ENCODE measurements at regions not wholly inside any gene's neighbourhood (a gene's known extent, or its start where the extent isn't known, plus 50 kb on each side); places are given as distances from the start of the nearest gene placed in this dataset.

GRCh38 chr7:41005374-41005901 lies 697.5 kb downstream of the INHBA start:
- peak; percentile 98 for DNase-seq (ENCODE audit: low read depth)

DNA sequence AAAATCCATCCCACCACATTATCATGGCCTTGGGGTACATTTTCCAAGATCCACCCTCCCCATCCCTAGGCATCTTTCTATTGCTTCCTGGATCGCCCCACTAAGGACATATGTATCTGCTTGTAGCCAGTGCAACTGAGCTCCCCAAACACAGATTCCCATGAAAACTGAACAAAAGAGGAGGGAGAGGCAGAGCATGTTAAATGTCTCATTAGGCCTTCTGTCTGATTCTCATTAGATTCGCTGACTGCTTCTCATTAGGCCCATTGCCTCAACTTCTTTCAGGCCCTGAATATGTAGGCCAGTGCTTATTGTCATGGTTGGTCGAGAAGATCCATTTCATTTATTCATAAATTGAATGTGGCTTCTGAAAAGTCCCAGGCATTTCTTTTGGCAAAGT lies 698.9 kb downstream of the INHBA start:
- no peak for DNase-seq (ENCODE audit: low read depth)

DNA sequence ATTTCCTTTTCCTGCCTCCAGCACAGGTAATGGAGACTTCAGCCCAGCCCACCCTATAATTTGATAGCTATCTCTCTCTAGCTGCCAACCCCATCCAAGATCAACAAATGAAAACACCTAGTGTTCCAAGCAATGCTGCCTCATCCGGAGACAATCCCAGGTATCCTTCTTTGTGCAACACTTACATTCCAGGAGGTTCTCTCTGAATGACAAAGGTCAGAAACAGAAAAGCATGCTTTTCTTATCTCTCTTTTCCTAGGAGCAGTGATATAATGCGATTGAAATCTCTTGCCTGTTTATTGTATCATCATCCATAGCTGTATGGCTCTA lies 699.3 kb downstream of the INHBA start:
- no peak for DNase-seq (ENCODE audit: low read depth)

DNA sequence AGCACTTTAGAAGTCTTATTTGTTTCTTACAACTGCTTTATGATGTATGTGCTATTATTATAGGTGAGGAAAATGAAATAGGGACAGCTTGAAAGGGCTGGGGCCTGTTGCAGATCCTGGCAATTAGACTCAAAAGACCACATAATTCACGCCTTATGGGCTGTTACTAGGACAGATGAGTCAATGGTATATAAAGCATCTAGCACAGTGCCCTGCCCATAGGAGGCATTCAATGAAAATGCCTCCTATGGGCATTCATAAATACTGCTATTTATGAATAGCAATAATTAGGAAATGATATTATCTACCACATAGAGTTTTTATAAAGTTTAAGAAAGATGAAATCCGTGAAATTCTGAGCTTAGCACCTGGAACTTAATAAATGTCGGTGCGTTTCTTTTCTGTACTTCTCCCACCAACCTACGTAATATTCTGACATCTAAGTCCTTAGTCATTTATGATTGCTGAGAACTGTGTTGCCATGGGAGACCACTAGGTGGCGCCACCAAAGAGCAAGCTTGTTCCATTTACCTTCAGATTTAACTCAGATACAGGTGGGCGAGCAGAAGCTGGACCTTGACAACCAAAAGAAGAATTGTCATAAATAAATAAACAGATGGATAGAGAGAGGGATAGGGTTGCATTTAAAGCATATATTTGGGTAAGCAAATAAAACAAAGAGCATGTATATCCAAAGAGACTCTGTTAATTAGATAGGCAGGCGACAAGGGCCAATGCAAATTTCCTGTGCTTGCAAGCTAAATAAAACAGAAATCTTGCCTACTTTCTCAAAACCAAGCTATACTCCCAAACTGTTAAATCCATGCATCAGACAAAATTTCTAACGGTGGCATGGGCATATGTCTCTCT lies 699.9 kb downstream of the INHBA start:
- DNase-seq (ENCODE audit: low read depth) = peak; percentile 58

GRCh38 chr7:41000042-41000441 lies 702.8 kb downstream of the INHBA start:
- no peak for DNase-seq (ENCODE audit: low read depth)

- DNase-seq (ENCODE audit: low read depth) = no peak
Measured at GRCh38 chr7:40996233-40996677, 706.6 kb downstream of the INHBA start.

GRCh38 chr7:40990841-40991240 lies 712.0 kb downstream of the INHBA start:
- no peak for DNase-seq (ENCODE audit: low read depth)

DNA sequence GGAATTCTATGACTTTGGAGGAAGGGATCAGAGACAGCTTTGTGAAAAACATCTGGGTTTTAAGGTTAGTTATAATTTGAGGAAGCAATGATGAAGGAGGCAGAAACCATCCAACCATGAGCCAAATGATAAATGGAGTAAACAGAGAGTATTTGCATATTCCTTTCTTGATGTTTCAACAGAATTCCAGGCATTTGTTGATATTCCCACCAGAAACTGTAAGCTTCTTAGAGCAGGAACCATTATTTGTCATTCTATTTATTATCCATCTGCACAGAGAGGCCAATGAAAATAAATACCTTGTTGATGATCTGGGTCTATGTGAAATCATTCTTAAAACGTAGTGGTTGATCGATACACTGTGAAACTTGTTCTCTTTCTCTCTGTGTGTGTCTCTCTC lies 715.3 kb downstream of the INHBA start:
- DNase-seq (ENCODE audit: low read depth) = no peak

DNA sequence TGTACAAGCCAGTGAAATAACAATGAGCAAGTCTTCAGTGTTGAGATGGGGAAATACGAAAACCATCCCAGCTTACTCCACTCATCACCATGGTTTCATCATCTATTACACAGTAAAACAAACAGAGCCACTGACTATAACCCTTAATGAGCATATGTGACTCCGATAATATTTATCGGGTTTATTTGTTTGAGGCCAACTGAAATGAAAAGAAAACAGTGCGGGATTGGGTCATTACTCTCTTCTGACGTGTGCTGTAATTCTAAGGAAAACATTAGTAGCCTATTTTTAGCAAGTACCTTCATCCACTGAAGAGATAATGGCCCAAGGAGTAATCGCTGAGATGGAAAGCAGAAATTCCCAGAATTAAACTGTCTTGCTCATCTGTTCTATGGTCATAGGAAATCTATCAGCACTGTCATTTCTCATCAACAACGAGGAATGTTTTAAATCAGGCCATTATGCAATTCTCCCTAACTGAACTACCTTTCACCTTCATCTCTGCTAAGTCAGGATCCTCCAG lies 716.5 kb downstream of the INHBA start:
- DNase-seq (ENCODE audit: low read depth) = peak; percentile 65

- no peak for DNase-seq (ENCODE audit: low read depth)
Measured at GRCh38 chr7:40983111-40983510, 719.8 kb downstream of the INHBA start.

DNA sequence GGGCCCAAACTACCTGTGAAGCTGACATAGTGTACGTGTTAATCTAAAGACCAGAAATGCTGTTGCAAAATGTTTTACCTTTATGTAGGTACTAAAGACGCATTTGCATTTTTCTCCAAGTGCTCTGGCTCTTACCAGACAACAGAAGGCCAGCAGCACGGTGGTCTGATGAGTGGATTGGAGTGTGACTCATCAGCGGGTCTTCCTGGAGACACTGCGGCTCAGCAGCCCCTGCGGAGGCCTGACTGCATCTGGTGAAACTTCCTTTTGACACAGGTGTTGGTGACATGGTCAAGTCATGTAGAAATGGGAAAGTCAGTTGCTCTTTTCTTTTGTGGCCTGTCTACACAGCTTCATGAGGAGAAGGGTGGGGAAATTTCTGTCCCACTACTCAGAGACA lies 723.6 kb downstream of the INHBA start:
- peak; percentile 64 for DNase-seq (ENCODE audit: low read depth)

DNA sequence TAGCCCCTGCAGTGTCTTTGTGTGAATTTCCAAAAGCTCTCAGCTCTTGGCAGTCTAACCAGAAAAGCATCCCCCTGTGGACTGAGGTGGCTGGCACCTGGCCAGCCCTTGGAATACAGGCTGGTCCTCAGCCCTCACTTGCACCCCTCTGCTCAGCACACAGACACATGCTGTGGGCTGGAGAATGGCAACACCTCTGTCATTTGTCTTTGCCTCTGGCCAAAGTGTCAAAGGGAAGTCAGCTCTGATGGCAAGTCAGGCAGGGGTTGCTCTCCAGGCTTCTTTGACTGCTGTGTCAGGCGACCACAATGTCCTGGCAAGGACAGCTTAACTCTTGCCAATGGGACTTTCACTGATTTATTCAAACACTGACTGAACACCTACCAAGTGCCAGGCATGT lies 724.8 kb downstream of the INHBA start:
- peak; percentile 41 for DNase-seq (ENCODE audit: low read depth)

DNA sequence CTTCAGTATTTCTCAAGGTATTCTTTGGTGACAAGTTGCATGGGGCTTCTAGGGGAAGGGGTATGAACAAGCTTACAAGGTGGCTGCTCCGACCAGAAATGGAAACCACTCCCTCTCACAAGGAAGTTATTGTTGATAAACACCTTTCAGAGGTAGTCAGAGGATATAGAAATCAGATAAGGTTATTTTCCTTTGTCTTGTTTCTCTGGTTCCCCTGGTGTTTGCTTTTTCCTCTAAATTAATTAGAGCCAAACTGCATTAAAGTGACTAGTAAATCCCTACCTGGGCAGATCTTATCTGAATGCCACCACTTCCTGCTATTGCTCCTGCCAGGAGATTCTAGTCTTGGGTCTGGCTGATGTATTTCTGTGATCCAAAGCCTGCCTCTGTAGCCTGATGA lies 725.4 kb downstream of the INHBA start:
- no peak for DNase-seq (ENCODE audit: low read depth)

GRCh38 chr7:40972426-40972825 lies 730.5 kb downstream of the INHBA start:
- no peak for DNase-seq (ENCODE audit: low read depth)

GRCh38 chr7:40969641-40970040 lies 733.2 kb downstream of the INHBA start:
- no peak for DNase-seq (ENCODE audit: low read depth)

DNA sequence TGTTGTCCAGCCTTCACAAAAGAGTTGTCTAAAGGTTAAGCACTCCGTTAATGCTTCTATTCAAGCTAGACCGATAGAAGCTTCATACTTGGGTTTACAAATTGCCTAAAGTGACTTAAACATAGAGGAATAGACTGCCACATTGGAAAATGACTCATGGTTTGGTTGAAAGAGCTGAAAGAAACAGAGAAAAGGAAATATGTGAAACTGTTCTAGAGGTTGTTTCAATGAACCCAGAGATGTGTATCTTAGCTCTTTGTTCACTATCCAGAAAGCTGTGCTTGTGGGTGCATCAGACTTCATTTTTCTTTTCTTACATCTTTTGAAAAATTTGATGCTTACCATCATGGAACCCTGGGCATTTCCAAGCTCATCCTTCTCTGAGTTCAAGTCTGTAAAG lies 736.2 kb downstream of the INHBA start:
- DNase-seq (ENCODE audit: low read depth) = peak; percentile 35

GRCh38 chr7:40965774-40966173 lies 737.1 kb downstream of the INHBA start:
- no peak for DNase-seq (ENCODE audit: low read depth)

GRCh38 chr7:40965016-40965415 lies 737.9 kb downstream of the INHBA start:
- no peak for DNase-seq (ENCODE audit: low read depth)

- DNase-seq (ENCODE audit: low read depth) = no peak
Measured at GRCh38 chr7:40964610-40965009, 738.3 kb downstream of the INHBA start.

DNA sequence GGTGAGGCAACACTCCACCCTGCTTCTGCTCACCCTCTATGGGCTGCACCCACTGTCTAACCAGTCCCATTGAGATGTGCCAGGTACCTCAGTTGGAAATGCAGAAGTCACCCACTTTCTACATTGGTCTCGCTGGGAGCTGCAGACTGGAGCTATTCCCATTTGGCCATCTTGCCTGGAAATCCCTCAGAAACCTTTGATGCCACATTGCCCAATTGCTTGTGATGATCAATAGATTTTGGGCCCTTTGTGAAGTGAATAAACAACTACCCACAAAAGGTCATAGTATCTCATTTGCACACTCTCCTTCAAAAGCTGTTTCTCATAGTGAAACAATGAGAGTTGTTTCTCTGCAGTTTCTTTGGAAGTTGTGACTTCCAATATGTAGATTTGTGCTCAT lies 742.9 kb downstream of the INHBA start:
- no peak for DNase-seq (ENCODE audit: low read depth)

DNA sequence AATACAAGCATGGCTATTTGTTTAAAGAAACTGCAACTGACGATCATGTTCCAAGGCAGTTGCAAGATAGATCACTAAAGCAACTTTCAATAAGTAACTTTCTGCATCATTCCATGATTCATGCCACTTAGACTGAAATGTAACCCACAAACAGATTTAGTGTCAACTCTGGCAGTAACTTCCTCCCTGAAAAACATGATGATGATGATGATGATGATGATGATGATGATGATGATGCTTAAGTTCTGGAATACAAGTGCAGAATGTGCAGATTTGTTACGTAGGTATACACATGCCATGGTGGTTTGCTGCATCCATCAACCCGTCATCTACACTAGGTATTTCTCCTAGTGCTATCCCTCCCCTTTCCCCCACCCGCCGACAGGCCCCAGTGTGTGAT lies 754.7 kb downstream of the INHBA start:
- DNase-seq (ENCODE audit: low read depth) = no peak

GRCh38 chr7:40947566-40947965 lies 755.3 kb downstream of the INHBA start:
- DNase-seq (ENCODE audit: low read depth) = no peak

- DNase-seq (ENCODE audit: low read depth) = no peak
Measured at GRCh38 chr7:40946549-40946948, 756.3 kb downstream of the INHBA start.

DNA sequence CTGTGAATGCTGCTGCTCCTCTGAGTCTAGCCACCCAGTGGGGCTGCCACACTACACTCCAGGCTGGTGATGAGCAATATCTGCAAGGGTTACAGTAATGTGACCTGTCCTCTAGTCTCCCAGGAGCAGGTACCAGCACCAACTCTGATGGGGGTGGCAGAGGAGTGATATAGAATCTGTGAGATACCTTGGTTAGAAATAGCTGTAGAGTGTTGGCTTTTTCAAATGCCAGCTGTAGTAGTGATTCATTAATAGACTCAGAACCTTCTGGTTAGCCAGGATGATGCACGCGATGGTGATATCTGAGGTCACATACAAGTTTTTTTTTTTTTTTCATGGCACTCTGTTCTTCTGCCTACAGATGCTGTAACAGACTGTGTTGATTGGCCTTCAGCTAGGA lies 757.1 kb downstream of the INHBA start:
- peak; percentile 76 for DNase-seq (ENCODE audit: low read depth)
